ENCODE measurements at regions not wholly inside any gene's neighbourhood (a gene's known extent, or its start where the extent isn't known, plus 50 kb on each side); places are given as distances from the start of the nearest gene placed in this dataset.

DNA sequence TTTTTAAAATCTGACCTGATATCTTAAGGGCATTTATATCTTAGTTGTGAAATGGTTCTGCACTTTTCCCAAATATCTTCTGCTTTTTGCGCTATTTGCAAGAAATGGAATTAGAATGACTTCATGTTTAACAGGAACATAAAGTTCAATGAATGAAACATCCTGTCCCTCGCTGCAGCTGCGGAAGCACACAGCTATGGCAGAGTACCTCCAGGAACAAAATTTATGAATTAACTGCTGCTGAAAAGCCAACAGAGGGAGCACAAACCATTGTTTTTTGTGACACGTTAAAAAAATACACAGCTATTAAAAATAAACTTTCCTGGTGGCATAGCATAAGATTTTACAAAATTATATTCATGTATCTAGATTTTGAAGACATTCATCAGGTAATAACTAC, 404.4 kb upstream of the MDFIC2 start:
- no peaks in the 10 kb centered on the region for H3K27me3 ChIP-seq (ENCODE audit: control insufficient read depth in 2 of 2, insufficient read depth in 2 of 2, low read length in 2 of 2)
- ChIA-PET CTCF (interaction anchor here (0.6 to 2.9 kb wide), 69 partner anchors 9 to 964 kb away, joined by 3 to 41 read pairs (median 5); no protein-coding TSS in a partner anchor), POLR2A (interaction anchor here (0.6 kb wide), 1 partner anchor 625 kb away, joined by 5 read pairs; no protein-coding TSS in a partner anchor)
- H3K4me1 ChIP-seq (ENCODE audit: control insufficient read depth, extremely low read depth, insufficient read depth, low read length), result peaks cover 5% of the 10 kb centered on the region
- H3K9me1 ChIP-seq (replicated peaks; ENCODE audit: control insufficient read depth, extremely low read depth, insufficient read depth, low read length), result no peaks in the 10 kb centered on the region
- peaks cover 3% of the 10 kb centered on the region for H3K9me3 ChIP-seq (replicated peaks; ENCODE audit: control insufficient read depth, insufficient read depth, low read length)
- H3K79me2 ChIP-seq (ENCODE audit: control insufficient read depth, insufficient read depth, low read length), result no peaks in the 10 kb centered on the region
- BruUV-seq (replicated peaks), result no TSS peak
- no peak overlapping the region for H3K4me2 ChIP-seq (ENCODE audit: insufficient read depth, low read length)
- DNase-seq (ENCODE audit: low read depth, low spot score), result peak; percentile 86
- TF ChIP-seq, protein P1, sequence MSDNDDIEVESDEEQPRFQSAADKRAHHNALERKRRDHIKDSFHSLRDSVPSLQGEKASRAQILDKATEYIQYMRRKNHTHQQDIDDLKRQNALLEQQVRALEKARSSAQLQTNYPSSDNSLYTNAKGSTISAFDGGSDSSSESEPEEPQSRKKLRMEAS (IDR thresholded peaks at IDR 0.05; ENCODE audit: insufficient read depth, insufficient read length), result no peak
- no peak for TF ChIP-seq MYC (IDR thresholded peaks at IDR 0.05; ENCODE audit: low read depth, low read length)
- TF ChIP-seq JUN (IDR thresholded peaks at IDR 0.05; ENCODE audit: borderline replicate concordance, insufficient read depth, insufficient read length, low read depth), result no peak
- TF ChIP-seq, protein P2, sequence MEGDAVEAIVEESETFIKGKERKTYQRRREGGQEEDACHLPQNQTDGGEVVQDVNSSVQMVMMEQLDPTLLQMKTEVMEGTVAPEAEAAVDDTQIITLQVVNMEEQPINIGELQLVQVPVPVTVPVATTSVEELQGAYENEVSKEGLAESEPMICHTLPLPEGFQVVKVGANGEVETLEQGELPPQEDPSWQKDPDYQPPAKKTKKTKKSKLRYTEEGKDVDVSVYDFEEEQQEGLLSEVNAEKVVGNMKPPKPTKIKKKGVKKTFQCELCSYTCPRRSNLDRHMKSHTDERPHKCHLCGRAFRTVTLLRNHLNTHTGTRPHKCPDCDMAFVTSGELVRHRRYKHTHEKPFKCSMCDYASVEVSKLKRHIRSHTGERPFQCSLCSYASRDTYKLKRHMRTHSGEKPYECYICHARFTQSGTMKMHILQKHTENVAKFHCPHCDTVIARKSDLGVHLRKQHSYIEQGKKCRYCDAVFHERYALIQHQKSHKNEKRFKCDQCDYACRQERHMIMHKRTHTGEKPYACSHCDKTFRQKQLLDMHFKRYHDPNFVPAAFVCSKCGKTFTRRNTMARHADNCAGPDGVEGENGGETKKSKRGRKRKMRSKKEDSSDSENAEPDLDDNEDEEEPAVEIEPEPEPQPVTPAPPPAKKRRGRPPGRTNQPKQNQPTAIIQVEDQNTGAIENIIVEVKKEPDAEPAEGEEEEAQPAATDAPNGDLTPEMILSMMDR (IDR thresholded peaks at IDR 0.05; ENCODE audit: extremely low read depth in 1 of 2, insufficient read depth in 1 of 2, low read depth in 1 of 2, low read length in 2 of 2), result peak; percentile 17 to 46
- no peaks in the 10 kb centered on the region for H4K20me1 ChIP-seq (replicated peaks; ENCODE audit: control insufficient read depth, extremely low read depth, insufficient read depth, low read length)
- dilution Hi-C loops (cut with MboI; ENCODE audit: extremely low pct_ligation_motif_present, low sequenced_read_pairs), result no loop called here
- H2AFZ ChIP-seq (ENCODE audit: low read depth, low read length), result no peak overlapping the region
- H3K36me3 ChIP-seq (ENCODE audit: control insufficient read depth in 2 of 2, extremely low read depth in 1 of 2, insufficient read depth in 2 of 2, low read length in 2 of 2), result no peaks in the 10 kb centered on the region
- intact Hi-C loops (cut with micrococcal nuclease), result loop anchor here (1.0 to 5.0 kb wide), 7 partner anchors 235 to 936 kb away; no protein-coding TSS in a partner anchor
- FAIRE-seq, result peak; percentile 74
- H3K9ac ChIP-seq (replicated peaks; ENCODE audit: extremely low read depth, insufficient read depth, low read length), result no peak overlapping the region
- H3K4me3 ChIP-seq (replicated peaks in 1 of 3; ENCODE audit: insufficient read depth in 1 of 3, low read depth in 1 of 3, low read length in 3 of 3), result no peak overlapping the region
- no peak overlapping the region for H3K27ac ChIP-seq (ENCODE audit: insufficient read depth, low read depth, low read length)

- Histone ChIP-seq H3K9me3 (replicated peaks; ENCODE audit: control insufficient read depth, insufficient read depth, low read length) (peaks cover 3% of the 10 kb centered on the region), H2AFZ (ENCODE audit: low read depth, low read length) (no peak overlapping the region), H4K20me1 (replicated peaks; ENCODE audit: control insufficient read depth, extremely low read depth, insufficient read depth, low read length) (no peaks in the 10 kb centered on the region), H3K9me1 (replicated peaks; ENCODE audit: control insufficient read depth, extremely low read depth, insufficient read depth, low read length) (peaks cover 2% of the 10 kb centered on the region), H3K4me1 (ENCODE audit: control insufficient read depth, extremely low read depth, insufficient read depth, low read length) (peaks cover 5% of the 10 kb centered on the region), H3K79me2 (ENCODE audit: control insufficient read depth, insufficient read depth, low read length) (no peaks in the 10 kb centered on the region), H3K27ac (ENCODE audit: insufficient read depth, low read depth, low read length) (no peak overlapping the region), H3K4me2 (ENCODE audit: insufficient read depth, low read length) (no peak overlapping the region), H3K4me3 (replicated peaks in 1 of 3; ENCODE audit: insufficient read depth in 1 of 3, low read depth in 1 of 3, low read length in 3 of 3) (no peak overlapping the region), H3K36me3 (ENCODE audit: control insufficient read depth in 2 of 2, extremely low read depth in 1 of 2, insufficient read depth in 2 of 2, low read length in 2 of 2) (no peaks in the 10 kb centered on the region), H3K27me3 (ENCODE audit: control insufficient read depth in 2 of 2, insufficient read depth in 2 of 2, low read length in 2 of 2) (no peaks in the 10 kb centered on the region), H3K9ac (replicated peaks; ENCODE audit: extremely low read depth, insufficient read depth, low read length) (no peak overlapping the region)
- ChIA-PET CTCF (no interaction called here), POLR2A (no interaction called here)
- intact Hi-C loops (cut with micrococcal nuclease) (no loop called here), dilution Hi-C loops (cut with MboI; ENCODE audit: extremely low pct_ligation_motif_present, low sequenced_read_pairs) (no loop called here)
- no TSS peak for BruUV-seq (replicated peaks)
- FAIRE-seq (no peak), DNase-seq (ENCODE audit: low read depth, low spot score) (no peak)
- no peak for TF ChIP-seq GATA2 (IDR thresholded peaks at IDR 0.05; ENCODE audit: insufficient read depth, insufficient read length, low read depth, low read length)
- no peak for TF ChIP-seq POLR2A (IDR thresholded peaks at IDR 0.05; ENCODE audit: low read depth, low read length)
- TF ChIP-seq, protein P2 (IDR thresholded peaks at IDR 0.05; ENCODE audit: extremely low read depth in 1 of 2, insufficient read depth in 1 of 2, low read depth in 1 of 2, low read length in 2 of 2), result no peak
- TF ChIP-seq, protein P1 (IDR thresholded peaks at IDR 0.05; ENCODE audit: insufficient read depth, insufficient read length), result no peak
- no peak for TF ChIP-seq JUN (IDR thresholded peaks at IDR 0.05; ENCODE audit: borderline replicate concordance, insufficient read depth, insufficient read length, low read depth)
- no peak for TF ChIP-seq FOS (IDR thresholded peaks at IDR 0.05; ENCODE audit: borderline replicate concordance, insufficient read depth, low read length)
- no peak for TF ChIP-seq EZH2 (IDR thresholded peaks at IDR 0.05; ENCODE audit: borderline replicate concordance, low read depth, low read length, severe bottlenecking)
- TF ChIP-seq MYC (IDR thresholded peaks at IDR 0.05; ENCODE audit: low read depth, low read length), result no peak
- no peak for TF ChIP-seq POLR2AphosphoS5 (IDR thresholded peaks at IDR 0.05; ENCODE audit: insufficient read depth, low read depth, low read length)
These were observed 400.1 kb upstream of the MDFIC2 start for GRCh38 chr3:70712449-70713082.

Data from endothelial cell of umbilical vein (primary cell).